ENCODE measurements at regions not wholly inside any gene's neighbourhood (a gene's known extent, or its start where the extent isn't known, plus 50 kb on each side); places are given as distances from the start of the nearest gene placed in this dataset.

DNA sequence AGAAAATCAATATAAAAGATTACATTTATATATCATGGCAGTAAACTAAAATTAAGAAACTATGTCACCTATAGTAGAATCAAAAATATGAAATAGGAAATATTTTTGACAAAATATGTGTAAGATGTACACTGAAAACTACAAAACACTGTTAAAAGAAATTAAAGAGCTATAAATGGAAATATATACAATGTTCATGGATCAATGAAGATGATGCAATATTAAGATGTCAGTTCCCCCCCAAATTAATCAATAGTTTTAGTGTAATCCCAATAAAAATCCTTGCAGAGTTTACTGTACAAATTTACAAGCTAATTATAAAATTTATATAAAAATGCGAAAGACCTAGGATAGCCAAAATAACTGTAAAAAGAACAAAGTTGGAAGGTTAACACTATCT, 173.0 kb upstream of the ADRA1B start:
- no peak overlapping the region for H3K4me3 ChIP-seq
- ATAC-seq (ENCODE audit: insufficient read depth, low FRiP score) (no peak), DNase-seq (no peak)
- no peak overlapping the region for H3K9ac ChIP-seq (ENCODE audit: insufficient read depth in 1 of 2, low read length in 2 of 2)
- H3K4me1 ChIP-seq (ENCODE audit: control insufficient read depth in 5 of 5, insufficient read depth in 5 of 5, low read length in 5 of 5) = no peaks in the 10 kb centered on the region
- H3K27me3 ChIP-seq (ENCODE audit: control insufficient read depth in 3 of 3, insufficient read depth in 3 of 3, low read length in 2 of 3) = no peaks in the 10 kb centered on the region
- TF ChIP-seq, protein P1, sequence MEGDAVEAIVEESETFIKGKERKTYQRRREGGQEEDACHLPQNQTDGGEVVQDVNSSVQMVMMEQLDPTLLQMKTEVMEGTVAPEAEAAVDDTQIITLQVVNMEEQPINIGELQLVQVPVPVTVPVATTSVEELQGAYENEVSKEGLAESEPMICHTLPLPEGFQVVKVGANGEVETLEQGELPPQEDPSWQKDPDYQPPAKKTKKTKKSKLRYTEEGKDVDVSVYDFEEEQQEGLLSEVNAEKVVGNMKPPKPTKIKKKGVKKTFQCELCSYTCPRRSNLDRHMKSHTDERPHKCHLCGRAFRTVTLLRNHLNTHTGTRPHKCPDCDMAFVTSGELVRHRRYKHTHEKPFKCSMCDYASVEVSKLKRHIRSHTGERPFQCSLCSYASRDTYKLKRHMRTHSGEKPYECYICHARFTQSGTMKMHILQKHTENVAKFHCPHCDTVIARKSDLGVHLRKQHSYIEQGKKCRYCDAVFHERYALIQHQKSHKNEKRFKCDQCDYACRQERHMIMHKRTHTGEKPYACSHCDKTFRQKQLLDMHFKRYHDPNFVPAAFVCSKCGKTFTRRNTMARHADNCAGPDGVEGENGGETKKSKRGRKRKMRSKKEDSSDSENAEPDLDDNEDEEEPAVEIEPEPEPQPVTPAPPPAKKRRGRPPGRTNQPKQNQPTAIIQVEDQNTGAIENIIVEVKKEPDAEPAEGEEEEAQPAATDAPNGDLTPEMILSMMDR (IDR thresholded peaks at IDR 0.05; ENCODE audit: control extremely low read depth, extremely low read depth) = no peak
- 93 to 98% methylated on average over 1 of the region's 1 CpG for WGBS, 2 donors
- H3K27ac ChIP-seq (ENCODE audit: low read depth in 1 of 2, low read length in 1 of 2) = no peak overlapping the region
- H3K9me3 ChIP-seq (ENCODE audit: control insufficient read depth in 4 of 4, insufficient read depth in 3 of 4, low read length in 3 of 4) = no peaks in the 10 kb centered on the region
- H3K36me3 ChIP-seq (ENCODE audit: control insufficient read depth in 4 of 4, insufficient read depth in 4 of 4, low read length in 4 of 4) = no peaks in the 10 kb centered on the region

DNA sequence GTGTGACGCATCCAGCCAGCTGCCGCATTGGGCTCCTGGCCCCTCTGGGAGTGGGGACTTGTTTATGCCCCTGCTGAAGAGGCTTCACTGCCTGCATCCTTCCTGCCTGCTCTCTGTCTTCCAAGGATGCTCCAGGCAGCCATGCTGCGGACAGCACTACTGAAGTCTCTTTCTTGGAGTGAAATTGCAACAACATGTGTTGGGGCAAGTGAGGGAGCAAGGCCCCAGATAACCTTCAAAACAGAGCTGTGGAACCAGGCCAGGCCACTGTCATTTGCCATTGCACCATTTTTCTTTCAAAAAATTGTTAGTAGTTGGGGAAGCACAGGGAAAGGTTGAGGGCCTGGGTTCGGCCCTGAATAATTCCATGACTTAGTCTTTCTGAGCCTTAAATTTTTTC, 169.6 kb upstream of the ADRA1B start:
- 92 to 99% methylated on average over 4 of the region's 4 CpGs for WGBS, 2 donors
- Histone ChIP-seq H3K4me1 (ENCODE audit: control insufficient read depth in 5 of 5, insufficient read depth in 5 of 5, low read length in 5 of 5) (no peaks in the 10 kb centered on the region), H3K4me3 (no peak overlapping the region), H3K27me3 (ENCODE audit: control insufficient read depth in 3 of 3, insufficient read depth in 3 of 3, low read length in 2 of 3) (no peaks in the 10 kb centered on the region), H3K27ac (ENCODE audit: low read depth in 1 of 2, low read length in 1 of 2) (no peak overlapping the region), H3K36me3 (ENCODE audit: control insufficient read depth in 4 of 4, insufficient read depth in 4 of 4, low read length in 4 of 4) (no peaks in the 10 kb centered on the region), H3K9ac (ENCODE audit: insufficient read depth in 1 of 2, low read length in 2 of 2) (no peak overlapping the region), H3K9me3 (ENCODE audit: control insufficient read depth in 4 of 4, insufficient read depth in 3 of 4, low read length in 3 of 4) (peaks cover 0 to 4% (median 0%) of the 10 kb centered on the region in 4 donors)
- TF ChIP-seq, protein P1 (IDR thresholded peaks at IDR 0.05; ENCODE audit: control extremely low read depth, extremely low read depth) = no peak
- DNase-seq (no peak), ATAC-seq (ENCODE audit: insufficient read depth, low FRiP score) (no peak)

DNA sequence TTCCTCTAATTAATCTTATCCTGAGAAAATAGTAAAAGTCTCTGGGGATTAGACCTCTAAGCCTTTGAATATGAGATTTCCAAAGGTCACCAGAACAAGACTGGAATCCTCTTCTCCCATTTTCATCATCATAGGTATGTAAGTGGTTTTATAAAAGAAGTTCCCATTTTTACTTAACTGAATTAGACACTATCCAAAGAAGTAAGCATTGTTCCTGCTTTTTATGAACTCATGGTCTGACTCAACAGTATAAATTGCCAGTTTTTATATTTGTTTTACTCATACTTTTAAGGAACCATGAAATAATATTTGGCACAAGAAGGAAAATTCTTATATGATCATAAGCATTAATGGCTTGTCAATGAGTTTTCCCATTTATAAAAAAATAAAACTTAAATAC, 167.1 kb upstream of the ADRA1B start:
- H3K4me3 ChIP-seq = no peak overlapping the region
- no peaks in the 10 kb centered on the region for H3K27me3 ChIP-seq (ENCODE audit: control insufficient read depth in 3 of 3, insufficient read depth in 3 of 3, low read length in 2 of 3)
- DNase-seq (no peak), ATAC-seq (ENCODE audit: insufficient read depth, low FRiP score) (no peak)
- no peaks in the 10 kb centered on the region for H3K4me1 ChIP-seq (ENCODE audit: control insufficient read depth in 5 of 5, insufficient read depth in 5 of 5, low read length in 5 of 5)
- H3K27ac ChIP-seq (ENCODE audit: low read depth in 1 of 2, low read length in 1 of 2) = no peak overlapping the region
- no peaks in the 10 kb centered on the region for H3K36me3 ChIP-seq (ENCODE audit: control insufficient read depth in 4 of 4, insufficient read depth in 4 of 4, low read length in 4 of 4)
- H3K9me3 ChIP-seq (ENCODE audit: control insufficient read depth in 4 of 4, insufficient read depth in 3 of 4, low read length in 3 of 4) = peaks cover 0 to 4% (median 0%) of the 10 kb centered on the region in 4 donors
- TF ChIP-seq, protein P1 (IDR thresholded peaks at IDR 0.05; ENCODE audit: control extremely low read depth, extremely low read depth) = no peak
- no peak overlapping the region for H3K9ac ChIP-seq (ENCODE audit: insufficient read depth in 1 of 2, low read length in 2 of 2)

DNA sequence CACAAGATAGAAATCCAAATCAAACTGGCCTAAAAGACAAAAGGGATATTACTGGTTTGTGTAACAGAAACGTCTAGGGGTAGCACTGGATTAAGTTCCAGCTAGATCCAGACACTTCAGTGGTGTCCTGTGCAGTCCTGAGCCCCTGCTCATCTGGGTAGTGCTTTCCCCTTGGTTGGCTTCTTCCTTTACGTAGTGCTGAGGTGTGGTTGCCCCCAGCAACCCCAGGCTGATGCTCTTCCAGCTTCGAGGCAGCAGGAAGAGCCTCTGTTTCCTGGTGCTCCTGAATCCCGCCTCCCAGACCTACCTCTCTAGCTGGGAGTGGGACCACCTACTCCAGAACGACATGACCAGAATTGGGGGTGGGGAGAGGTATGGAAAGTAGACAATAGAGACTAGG, 166.1 kb upstream of the ADRA1B start:
- TF ChIP-seq, protein P1 (IDR thresholded peaks at IDR 0.05; ENCODE audit: control extremely low read depth, extremely low read depth) = no peak
- Histone ChIP-seq H3K27ac (ENCODE audit: low read depth in 1 of 2, low read length in 1 of 2) (no peak overlapping the region), H3K36me3 (ENCODE audit: control insufficient read depth in 4 of 4, insufficient read depth in 4 of 4, low read length in 4 of 4) (no peaks in the 10 kb centered on the region), H3K9me3 (ENCODE audit: control insufficient read depth in 4 of 4, insufficient read depth in 3 of 4, low read length in 3 of 4) (peaks cover 0 to 4% (median 0%) of the 10 kb centered on the region in 4 donors), H3K4me3 (no peak overlapping the region), H3K27me3 (ENCODE audit: control insufficient read depth in 3 of 3, insufficient read depth in 3 of 3, low read length in 2 of 3) (no peaks in the 10 kb centered on the region), H3K9ac (ENCODE audit: insufficient read depth in 1 of 2, low read length in 2 of 2) (no peak overlapping the region), H3K4me1 (ENCODE audit: control insufficient read depth in 5 of 5, insufficient read depth in 5 of 5, low read length in 5 of 5) (no peaks in the 10 kb centered on the region)
- DNase-seq = no peak
- WGBS, 2 donors = 59 to 64% methylated on average over 5 of the region's 5 CpGs
- ATAC-seq (ENCODE audit: insufficient read depth, low FRiP score) = no peak
